ENCODE measurements at regions not wholly inside any gene's neighbourhood (a gene's known extent, or its start where the extent isn't known, plus 50 kb on each side); places are given as distances from the start of the nearest gene placed in this dataset.

DNA sequence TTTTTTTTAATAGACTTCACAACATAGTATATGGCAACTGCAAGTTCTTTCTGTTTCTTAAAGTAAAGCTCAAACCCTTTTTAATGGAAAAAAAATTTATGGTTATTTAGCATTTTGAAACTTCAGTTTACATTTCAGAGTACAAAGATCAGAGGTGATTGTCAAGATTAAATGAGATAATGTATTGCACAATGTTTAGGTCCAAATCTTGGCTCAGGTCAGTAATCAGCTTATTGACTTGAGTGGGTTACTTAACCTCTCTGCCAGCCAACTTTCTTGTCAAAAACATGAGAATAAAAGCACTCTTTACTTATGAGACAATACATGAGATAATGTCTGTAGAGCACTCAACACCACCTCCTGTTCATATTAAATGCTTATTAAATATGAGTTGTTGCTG lies 345.1 kb upstream of the PTPRD start:
- TF ChIP-seq GATA3 (IDR thresholded peaks at IDR 0.05; ENCODE audit: low read depth, low read length), result no peak
- no peak for TF ChIP-seq GATA2 (IDR thresholded peaks at IDR 0.05; ENCODE audit: low read depth, low read length)
